ENCODE measurements at regions not wholly inside any gene's neighbourhood (a gene's known extent, or its start where the extent isn't known, plus 50 kb on each side); places are given as distances from the start of the nearest gene placed in this dataset.

DNA sequence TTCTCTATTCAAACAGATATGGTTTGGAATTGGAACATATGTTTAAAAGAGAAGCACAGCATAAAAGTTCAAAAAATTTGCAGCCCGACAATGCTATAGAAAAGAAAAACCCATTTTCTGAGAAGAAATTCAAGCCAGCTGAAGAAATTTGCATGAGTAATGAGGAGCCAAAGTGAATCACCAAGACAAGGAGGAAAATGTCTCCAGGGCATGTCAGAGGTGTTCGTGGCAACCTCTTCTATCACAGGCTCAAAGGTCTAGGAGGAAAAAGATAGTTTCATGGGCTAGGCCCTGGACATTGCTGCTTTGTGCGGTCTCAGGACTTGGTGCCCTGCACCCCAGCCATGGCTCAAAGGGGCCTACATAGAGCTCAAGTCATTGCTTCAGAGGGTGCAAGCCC, 134.8 kb upstream of the ADAMTS16 start:
- H3K4me2 ChIP-seq = no peak overlapping the region
- no peaks in the 10 kb centered on the region for H3K79me2 ChIP-seq (replicated peaks; ENCODE audit: insufficient read depth)
- Mint-ChIP-seq H3K27ac (no peak overlapping the region), H3K9me3 (peaks cover 5% of the 10 kb centered on the region; the same call in 2 of the 3 replicates), H3K27me3 (ENCODE audit: insufficient read depth, low read depth, poor library complexity) (no peaks in the 10 kb centered on the region), H3K36me3 (ENCODE audit: low read depth) (peaks cover under 1% of the 10 kb centered on the region; the same call in 2 of the 3 replicates), H3K4me3 (no peak overlapping the region), H3K4me1 (no peaks in the 10 kb centered on the region)
- H2AFZ ChIP-seq = no peak overlapping the region
- no peaks in the 10 kb centered on the region for H3K36me3 ChIP-seq (ENCODE audit: insufficient read depth)
- H3F3A ChIP-seq (replicated peaks; ENCODE audit: low read depth) = no peaks in the 10 kb centered on the region
- ATAC-seq (no peak), DNase-seq (ENCODE audit: low spot score) (no peak)
- TF ChIP-seq NANOG (IDR thresholded peaks at IDR 0.05; ENCODE audit: borderline replicate concordance) (no peak), ZNF462 (CRISPR knock-in tag; IDR thresholded peaks at IDR 0.05) (no peak), ZNF331 (CRISPR knock-in tag; IDR thresholded peaks at IDR 0.05; ENCODE audit: low read depth) (no peak), CREB1 (CRISPR knock-in tag; IDR thresholded peaks at IDR 0.05; ENCODE audit: low read depth) (no peak), JUNB (IDR thresholded peaks at IDR 0.05; ENCODE audit: unreplicated experiment) (no peak), EZH2 (IDR thresholded peaks at IDR 0.05; ENCODE audit: low read depth, unreplicated experiment) (no peak), POLR2AphosphoS5 (IDR thresholded peaks at IDR 0.05; ENCODE audit: low read depth) (no peak), STAT1 (IDR thresholded peaks at IDR 0.05; ENCODE audit: unreplicated experiment) (no peak), REST (IDR thresholded peaks at IDR 0.05; ENCODE audit: unreplicated experiment) (no peak), EZH2phosphoT487 (IDR thresholded peaks at IDR 0.05; ENCODE audit: unreplicated experiment) (no peak), ZNF114 (CRISPR knock-in tag; IDR thresholded peaks at IDR 0.05) (no peak)
- TF ChIP-seq, protein P1, sequence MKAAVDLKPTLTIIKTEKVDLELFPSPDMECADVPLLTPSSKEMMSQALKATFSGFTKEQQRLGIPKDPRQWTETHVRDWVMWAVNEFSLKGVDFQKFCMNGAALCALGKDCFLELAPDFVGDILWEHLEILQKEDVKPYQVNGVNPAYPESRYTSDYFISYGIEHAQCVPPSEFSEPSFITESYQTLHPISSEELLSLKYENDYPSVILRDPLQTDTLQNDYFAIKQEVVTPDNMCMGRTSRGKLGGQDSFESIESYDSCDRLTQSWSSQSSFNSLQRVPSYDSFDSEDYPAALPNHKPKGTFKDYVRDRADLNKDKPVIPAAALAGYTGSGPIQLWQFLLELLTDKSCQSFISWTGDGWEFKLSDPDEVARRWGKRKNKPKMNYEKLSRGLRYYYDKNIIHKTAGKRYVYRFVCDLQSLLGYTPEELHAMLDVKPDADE (IDR thresholded peaks at IDR 0.05) = no peak
- TF ChIP-seq, protein P2, sequence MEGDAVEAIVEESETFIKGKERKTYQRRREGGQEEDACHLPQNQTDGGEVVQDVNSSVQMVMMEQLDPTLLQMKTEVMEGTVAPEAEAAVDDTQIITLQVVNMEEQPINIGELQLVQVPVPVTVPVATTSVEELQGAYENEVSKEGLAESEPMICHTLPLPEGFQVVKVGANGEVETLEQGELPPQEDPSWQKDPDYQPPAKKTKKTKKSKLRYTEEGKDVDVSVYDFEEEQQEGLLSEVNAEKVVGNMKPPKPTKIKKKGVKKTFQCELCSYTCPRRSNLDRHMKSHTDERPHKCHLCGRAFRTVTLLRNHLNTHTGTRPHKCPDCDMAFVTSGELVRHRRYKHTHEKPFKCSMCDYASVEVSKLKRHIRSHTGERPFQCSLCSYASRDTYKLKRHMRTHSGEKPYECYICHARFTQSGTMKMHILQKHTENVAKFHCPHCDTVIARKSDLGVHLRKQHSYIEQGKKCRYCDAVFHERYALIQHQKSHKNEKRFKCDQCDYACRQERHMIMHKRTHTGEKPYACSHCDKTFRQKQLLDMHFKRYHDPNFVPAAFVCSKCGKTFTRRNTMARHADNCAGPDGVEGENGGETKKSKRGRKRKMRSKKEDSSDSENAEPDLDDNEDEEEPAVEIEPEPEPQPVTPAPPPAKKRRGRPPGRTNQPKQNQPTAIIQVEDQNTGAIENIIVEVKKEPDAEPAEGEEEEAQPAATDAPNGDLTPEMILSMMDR (conservative IDR thresholded peaks at IDR 0.05; ENCODE audit: low read depth in 2 of 2) = no peak
- no peak overlapping the region for H3K27ac ChIP-seq (ENCODE audit: low read depth)
- H3K27me3 ChIP-seq (ENCODE audit: insufficient read depth) = no peaks in the 10 kb centered on the region
- no peak overlapping the region for H3K4me3 ChIP-seq
- H3K4me1 ChIP-seq (ENCODE audit: insufficient read depth) = no peaks in the 10 kb centered on the region
- H3K9me2 ChIP-seq (ENCODE audit: insufficient read depth) = peaks cover 6% of the 10 kb centered on the region; the same call in 1 of the 2 replicates
- no peaks in the 10 kb centered on the region for H4K20me1 ChIP-seq (replicated peaks; ENCODE audit: insufficient read depth)

Measured in GM23338 (cell line).